Fibroblast of lung (primary cell): ENCODE measurements at regions not wholly inside any gene's neighbourhood (a gene's known extent, or its start where the extent isn't known, plus 50 kb on each side); places are given as distances from the start of the nearest gene placed in this dataset.
A peak's percentile ranks its signal among the peaks of the same experiment; 100 is the strongest.

Experiments used
- DNase-seq, 2 donors: peaks; one replicate each; pipeline versions ENCODE4 v3.0.0 to v3.0.0-alpha.2; 2010; ENCODE audit warnings: low read depth in 2 of 2
- H2AFZ ChIP-seq: 2 replicates; pipeline ENCODE4 v1.5.1; 2012; ENCODE audit warnings: low read length, control low read depth, inconsistent platforms
- H3K27ac ChIP-seq: 2 replicates; pipeline ENCODE4 v1.5.1; 2011; ENCODE audit warnings: low read length, control low read depth; ENCODE audit not compliant: insufficient read depth
- H3K27me3 ChIP-seq: 2 replicates; pipeline ENCODE4 v1.5.1; 2011; ENCODE audit warnings: mild to moderate bottlenecking, low read length; ENCODE audit not compliant: control insufficient read depth, insufficient read depth
- H3K36me3 ChIP-seq: 2 replicates; pipeline ENCODE4 v1.5.1; 2011; ENCODE audit warnings: low read length; ENCODE audit not compliant: control insufficient read depth, insufficient read depth
- H3K4me1 ChIP-seq: 2 replicates; pipeline ENCODE4 v1.5.1; 2011; ENCODE audit warnings: low read length; ENCODE audit not compliant: control insufficient read depth, insufficient read depth; ENCODE audit errors: extremely low read depth
- H3K4me2 ChIP-seq: 2 replicates; pipeline ENCODE4 v1.5.1; 2011; ENCODE audit warnings: low read length, control low read depth; ENCODE audit not compliant: insufficient read depth; ENCODE audit errors: extremely low read depth
- H3K4me3 ChIP-seq, 4 experiments: fragments of 200-600 bp in 1 of 4; sonication (generic) in 1 of 4; replicated peaks in 1 of 4; 2 replicates each; pipeline ENCODE4 v1.5.1; 2011 to 2016; ENCODE audit warnings: low read length in 4 of 4, low read depth in 3 of 4, mild to moderate bottlenecking in 3 of 4, control low read depth in 2 of 4, inconsistent platforms in 1 of 4, mixed read lengths in 1 of 4; ENCODE audit not compliant: insufficient read depth in 1 of 4; ENCODE audit errors: control extremely low read depth in 1 of 4
- H3K79me2 ChIP-seq: 2 replicates; pipeline ENCODE4 v1.5.1; 2012; ENCODE audit warnings: mild to moderate bottlenecking, low read length, inconsistent platforms; ENCODE audit not compliant: control insufficient read depth, insufficient read depth
- H3K9ac ChIP-seq: 2 replicates; pipeline ENCODE4 v1.5.1; 2011; ENCODE audit warnings: mild to moderate bottlenecking, low read length, control low read depth; ENCODE audit not compliant: insufficient read depth
- H3K9me3 ChIP-seq: 2 replicates; pipeline ENCODE4 v1.5.1; 2012; ENCODE audit warnings: low read depth, low read length; ENCODE audit not compliant: control insufficient read depth, insufficient read depth
- H4K20me1 ChIP-seq: 2 replicates; pipeline ENCODE4 v1.5.1; 2011; ENCODE audit warnings: low read length; ENCODE audit not compliant: control insufficient read depth, insufficient read depth; ENCODE audit errors: extremely low read depth
- EZH2 ChIP-seq: IDR thresholded peaks from 2 replicates; pipeline ENCODE4 v1.5.1; 2012; ENCODE audit warnings: low read length, control low read depth, mild to moderate bottlenecking; ENCODE audit errors: missing control alignments
- TF ChIP-seq, protein P1 (sequence below), 2 donors: IDR thresholded peaks in 1 of 2; conservative IDR thresholded peaks in 1 of 2; 1 replicate in 1 of 2; 2 replicates in 1 of 2; pipeline ENCODE4 v1.5.1; 2011 to 2012; ENCODE audit warnings: low read length in 2 of 2, control low read depth in 1 of 2, inconsistent platforms in 1 of 2, low read depth in 1 of 2, mild to moderate bottlenecking in 1 of 2

DNA sequence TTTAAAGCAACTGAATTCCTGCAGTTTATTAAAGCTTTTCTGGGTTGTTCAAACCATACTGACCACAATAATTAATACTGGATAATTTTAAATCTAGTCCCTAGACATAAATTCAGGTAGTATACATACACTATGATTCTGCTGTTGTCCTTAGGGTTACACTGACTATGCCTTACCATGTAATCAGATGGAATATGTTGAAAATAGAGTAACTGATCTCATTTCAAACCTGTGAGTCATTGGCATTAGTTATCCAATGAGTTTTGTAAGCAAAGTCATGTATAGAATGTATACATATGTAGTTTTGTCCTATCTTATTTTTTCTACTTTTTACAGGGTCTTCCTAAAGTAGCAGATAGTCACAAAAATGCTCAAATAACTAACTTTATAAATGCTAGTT is 517.1 kb upstream of the CCDC54 start:
- Histone ChIP-seq H3K9ac (no peak overlapping the region), H3K79me2 (no peaks in the 10 kb centered on the region), H3K4me2 (peak overlapping the region; percentile 5), H3K27ac (no peak overlapping the region), H3K27me3 (no peaks in the 10 kb centered on the region), H3K4me1 (no peaks in the 10 kb centered on the region), H3K9me3 (no peaks in the 10 kb centered on the region), H4K20me1 (no peaks in the 10 kb centered on the region), H3K4me3 (no peak overlapping the region), H2AFZ (no peak overlapping the region), H3K36me3 (no peaks in the 10 kb centered on the region)
- TF ChIP-seq, protein P1, sequence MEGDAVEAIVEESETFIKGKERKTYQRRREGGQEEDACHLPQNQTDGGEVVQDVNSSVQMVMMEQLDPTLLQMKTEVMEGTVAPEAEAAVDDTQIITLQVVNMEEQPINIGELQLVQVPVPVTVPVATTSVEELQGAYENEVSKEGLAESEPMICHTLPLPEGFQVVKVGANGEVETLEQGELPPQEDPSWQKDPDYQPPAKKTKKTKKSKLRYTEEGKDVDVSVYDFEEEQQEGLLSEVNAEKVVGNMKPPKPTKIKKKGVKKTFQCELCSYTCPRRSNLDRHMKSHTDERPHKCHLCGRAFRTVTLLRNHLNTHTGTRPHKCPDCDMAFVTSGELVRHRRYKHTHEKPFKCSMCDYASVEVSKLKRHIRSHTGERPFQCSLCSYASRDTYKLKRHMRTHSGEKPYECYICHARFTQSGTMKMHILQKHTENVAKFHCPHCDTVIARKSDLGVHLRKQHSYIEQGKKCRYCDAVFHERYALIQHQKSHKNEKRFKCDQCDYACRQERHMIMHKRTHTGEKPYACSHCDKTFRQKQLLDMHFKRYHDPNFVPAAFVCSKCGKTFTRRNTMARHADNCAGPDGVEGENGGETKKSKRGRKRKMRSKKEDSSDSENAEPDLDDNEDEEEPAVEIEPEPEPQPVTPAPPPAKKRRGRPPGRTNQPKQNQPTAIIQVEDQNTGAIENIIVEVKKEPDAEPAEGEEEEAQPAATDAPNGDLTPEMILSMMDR (conservative IDR thresholded peaks at IDR 0.05 in 1 of 2, IDR thresholded peaks at IDR 0.05 in 1 of 2; ENCODE audit: low read depth in 1 of 2, low read length in 2 of 2), result no peak
- no peak for TF ChIP-seq EZH2
- peak in 1 of 2 donors; percentile 30 for DNase-seq

DNA sequence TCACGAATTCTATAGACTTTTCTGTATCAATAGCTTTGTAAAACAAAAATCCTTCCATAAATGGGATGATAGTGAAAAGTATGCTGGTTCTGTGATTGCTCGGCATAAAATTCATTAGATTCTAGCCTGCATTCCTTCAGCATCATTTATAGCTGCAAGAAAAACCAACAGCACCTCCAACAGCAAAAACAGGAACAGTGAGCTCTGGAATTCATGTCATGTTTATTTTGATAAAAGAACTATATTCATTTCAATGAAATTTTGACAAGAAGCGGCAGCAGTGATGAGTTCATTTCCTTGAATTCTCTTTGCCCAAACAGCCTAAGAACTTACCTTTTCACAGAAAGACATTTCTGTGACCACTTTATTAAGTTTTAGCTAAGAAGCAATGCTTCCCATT is 515.2 kb upstream of the CCDC54 start:
- no peak overlapping the region for H3K4me2 ChIP-seq
- DNase-seq, result peak; percentile 56 to 76
- no peaks in the 10 kb centered on the region for H3K27me3 ChIP-seq
- no peak overlapping the region for H2AFZ ChIP-seq
- no peak overlapping the region for H3K27ac ChIP-seq
- TF ChIP-seq, protein P1 (conservative IDR thresholded peaks at IDR 0.05 in 1 of 2, IDR thresholded peaks at IDR 0.05 in 1 of 2; ENCODE audit: low read depth in 1 of 2, low read length in 2 of 2), result peak; percentile 25 to 39
- TF ChIP-seq EZH2, result no peak
- no peak overlapping the region for H3K9ac ChIP-seq
- no peaks in the 10 kb centered on the region for H3K79me2 ChIP-seq
- no peaks in the 10 kb centered on the region for H3K9me3 ChIP-seq
- no peaks in the 10 kb centered on the region for H3K36me3 ChIP-seq
- no peaks in the 10 kb centered on the region for H3K4me1 ChIP-seq
- no peak overlapping the region for H3K4me3 ChIP-seq
- H4K20me1 ChIP-seq, result no peaks in the 10 kb centered on the region

DNA sequence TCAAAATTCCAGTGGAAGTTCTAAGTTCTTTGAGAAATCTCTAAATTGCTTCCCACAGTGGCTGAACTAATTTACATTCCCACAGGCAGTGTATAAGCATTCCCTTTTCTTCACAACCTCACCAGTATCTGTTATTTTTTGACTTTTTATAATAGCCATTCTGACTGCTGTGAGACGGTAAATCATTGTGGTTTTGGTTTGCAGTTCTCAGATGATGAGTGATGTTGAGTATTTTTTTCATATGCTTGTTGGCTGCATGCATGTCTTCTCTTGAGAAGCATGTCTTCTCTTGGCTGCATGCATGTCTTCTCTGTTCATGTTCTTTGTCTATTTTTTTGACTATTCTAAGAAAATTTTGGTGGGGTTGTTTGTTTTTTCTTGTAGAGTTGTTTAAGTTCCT is 499.6 kb upstream of the CCDC54 start:
- no peak for TF ChIP-seq EZH2
- TF ChIP-seq, protein P1 (conservative IDR thresholded peaks at IDR 0.05 in 1 of 2, IDR thresholded peaks at IDR 0.05 in 1 of 2; ENCODE audit: low read depth in 1 of 2, low read length in 2 of 2), result no peak
- Histone ChIP-seq H4K20me1 (no peaks in the 10 kb centered on the region), H3K9me3 (no peaks in the 10 kb centered on the region), H2AFZ (no peak overlapping the region), H3K27me3 (no peaks in the 10 kb centered on the region), H3K4me2 (no peak overlapping the region), H3K36me3 (no peaks in the 10 kb centered on the region), H3K4me1 (no peaks in the 10 kb centered on the region), H3K27ac (no peak overlapping the region), H3K4me3 (no peak overlapping the region), H3K79me2 (no peaks in the 10 kb centered on the region), H3K9ac (no peak overlapping the region)
- peak in 1 of 2 donors; percentile 62 for DNase-seq
